Activated naive CD8-positive, alpha-beta T cell (primary cell): ENCODE measurements at regions not wholly inside any gene's neighbourhood (a gene's known extent, or its start where the extent isn't known, plus 50 kb on each side); places are given as distances from the start of the nearest gene placed in this dataset.
"Not testable (repeated sequence)": the region's sequence is repeated elsewhere in the genome, so short reads cannot be mapped to it uniquely, and the experiment has no call there.

Experiments
- H3K27ac Mint-ChIP-seq: one replicate; pipeline ENCODE4 v1.8.0; 2021; ENCODE audit warnings: mixed read lengths
- H3K27me3 Mint-ChIP-seq: one replicate; pipeline ENCODE4 v1.8.0; 2021; ENCODE audit warnings: mixed read lengths
- H3K36me3 Mint-ChIP-seq: one replicate; pipeline ENCODE4 v1.8.0; 2021; ENCODE audit warnings: mixed read lengths
- H3K4me1 Mint-ChIP-seq: one replicate; pipeline ENCODE4 v1.8.0; 2021; ENCODE audit warnings: low read depth, mixed read lengths
- H3K4me3 Mint-ChIP-seq: one replicate; pipeline ENCODE4 v1.8.0; 2021; ENCODE audit warnings: mild to moderate bottlenecking, mixed read lengths
- H3K9me3 Mint-ChIP-seq: one replicate; pipeline ENCODE4 v1.8.0; 2021; ENCODE audit warnings: low read depth, mixed read lengths

DNA sequence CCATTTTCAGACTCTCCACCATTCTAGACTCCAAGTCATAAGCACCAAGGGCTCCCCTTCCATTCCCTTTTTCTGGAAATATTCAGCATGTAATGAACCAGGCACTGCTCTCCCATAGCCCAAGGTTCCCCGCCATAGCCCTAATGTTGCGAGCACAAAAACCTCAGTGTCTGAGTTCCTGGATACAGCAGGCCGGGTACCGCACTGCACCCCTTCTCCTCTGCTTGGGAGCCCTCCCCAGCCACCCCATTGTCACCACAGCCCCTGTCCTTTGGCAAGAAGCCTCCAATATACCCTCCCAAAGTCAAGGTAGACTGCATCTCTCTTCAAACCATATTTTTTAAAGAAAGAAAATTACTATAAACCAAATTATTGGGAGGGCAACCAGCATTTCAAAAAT is 1341.1 kb downstream of the BRD1 start:
- H3K36me3 Mint-ChIP-seq = no peaks in the 10 kb centered on the region
- no peak overlapping the region for H3K27ac Mint-ChIP-seq
- no peak overlapping the region for H3K4me3 Mint-ChIP-seq
- no peaks in the 10 kb centered on the region for H3K4me1 Mint-ChIP-seq
- H3K27me3 Mint-ChIP-seq = peaks cover 14% of the 10 kb centered on the region
- no peaks in the 10 kb centered on the region for H3K9me3 Mint-ChIP-seq

DNA sequence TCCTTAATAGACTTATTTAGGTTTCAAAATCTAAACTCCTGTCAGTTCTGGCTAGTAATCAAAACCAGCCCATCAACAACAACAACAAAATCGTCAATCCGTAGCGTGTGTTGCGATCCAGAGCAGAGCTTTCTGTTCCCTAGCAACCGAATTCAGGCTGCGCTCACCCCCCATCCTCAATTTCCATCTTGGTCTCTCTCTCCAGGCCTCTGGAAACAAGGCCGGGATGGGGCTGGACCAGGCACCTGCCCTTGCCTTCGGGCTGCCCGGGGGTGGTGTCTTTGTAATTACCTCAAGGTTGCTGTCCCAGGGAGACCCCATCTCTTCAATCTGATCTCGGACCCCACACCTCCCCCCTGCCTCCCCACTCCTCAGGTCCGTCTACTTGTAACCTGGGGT is 1341.5 kb downstream of the BRD1 start:
- Mint-ChIP-seq H3K4me1 (no peaks in the 10 kb centered on the region), H3K27me3 (peaks cover 14% of the 10 kb centered on the region), H3K9me3 (no peaks in the 10 kb centered on the region), H3K4me3 (no peak overlapping the region), H3K36me3 (no peaks in the 10 kb centered on the region), H3K27ac (no peak overlapping the region)

DNA sequence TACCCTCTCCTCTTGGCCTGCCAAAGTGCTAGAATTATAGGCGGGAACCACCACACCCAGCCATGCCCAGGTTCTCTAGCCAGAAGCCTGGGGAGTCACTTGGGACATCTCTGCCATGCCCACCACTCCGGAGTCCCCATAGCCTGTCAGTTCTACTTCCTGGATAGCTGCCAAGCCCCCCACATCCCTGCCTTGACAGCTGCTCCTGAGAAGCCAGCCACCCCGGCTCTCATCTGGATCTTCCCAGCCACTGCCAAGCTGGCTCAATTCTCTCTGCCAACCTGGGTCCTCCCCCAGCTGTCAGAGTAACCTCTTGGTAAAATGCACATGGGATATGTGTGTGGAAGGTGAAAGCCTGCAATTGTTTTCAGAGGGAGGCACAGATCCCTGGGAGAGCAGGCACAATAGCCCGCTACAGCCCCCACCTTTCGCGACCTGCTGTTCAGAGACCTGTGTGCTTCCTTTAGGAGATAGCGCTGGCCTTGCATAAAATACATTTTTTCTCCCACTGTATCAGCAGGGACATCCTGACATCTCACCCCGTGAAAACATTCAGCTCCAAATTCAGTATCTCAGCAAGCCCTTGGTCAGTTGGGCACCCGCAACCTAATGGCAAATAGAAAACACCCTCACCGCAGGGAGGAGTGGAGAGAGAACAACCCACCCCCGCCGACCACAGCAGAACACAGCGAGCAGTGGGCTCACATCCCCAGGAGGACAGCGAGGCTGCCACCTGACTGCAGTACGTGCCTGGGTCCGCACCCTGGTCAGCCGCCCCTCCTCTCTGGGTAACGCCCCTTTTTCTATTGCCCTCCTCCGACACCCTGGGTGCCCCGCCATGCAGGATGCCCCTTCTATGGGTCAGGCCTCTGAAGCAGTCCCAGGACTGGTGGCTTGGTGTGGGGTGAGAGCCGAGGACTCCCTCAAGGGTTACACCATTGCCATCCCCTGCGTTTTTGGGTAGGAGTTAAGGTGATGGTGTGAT is 1342.2 kb downstream of the BRD1 start:
- no peaks in the 10 kb centered on the region for H3K4me1 Mint-ChIP-seq
- no peak overlapping the region for H3K27ac Mint-ChIP-seq
- H3K27me3 Mint-ChIP-seq = peaks cover 14% of the 10 kb centered on the region
- H3K36me3 Mint-ChIP-seq = no peaks in the 10 kb centered on the region
- no peaks in the 10 kb centered on the region for H3K9me3 Mint-ChIP-seq
- H3K4me3 Mint-ChIP-seq = no peak overlapping the region

DNA sequence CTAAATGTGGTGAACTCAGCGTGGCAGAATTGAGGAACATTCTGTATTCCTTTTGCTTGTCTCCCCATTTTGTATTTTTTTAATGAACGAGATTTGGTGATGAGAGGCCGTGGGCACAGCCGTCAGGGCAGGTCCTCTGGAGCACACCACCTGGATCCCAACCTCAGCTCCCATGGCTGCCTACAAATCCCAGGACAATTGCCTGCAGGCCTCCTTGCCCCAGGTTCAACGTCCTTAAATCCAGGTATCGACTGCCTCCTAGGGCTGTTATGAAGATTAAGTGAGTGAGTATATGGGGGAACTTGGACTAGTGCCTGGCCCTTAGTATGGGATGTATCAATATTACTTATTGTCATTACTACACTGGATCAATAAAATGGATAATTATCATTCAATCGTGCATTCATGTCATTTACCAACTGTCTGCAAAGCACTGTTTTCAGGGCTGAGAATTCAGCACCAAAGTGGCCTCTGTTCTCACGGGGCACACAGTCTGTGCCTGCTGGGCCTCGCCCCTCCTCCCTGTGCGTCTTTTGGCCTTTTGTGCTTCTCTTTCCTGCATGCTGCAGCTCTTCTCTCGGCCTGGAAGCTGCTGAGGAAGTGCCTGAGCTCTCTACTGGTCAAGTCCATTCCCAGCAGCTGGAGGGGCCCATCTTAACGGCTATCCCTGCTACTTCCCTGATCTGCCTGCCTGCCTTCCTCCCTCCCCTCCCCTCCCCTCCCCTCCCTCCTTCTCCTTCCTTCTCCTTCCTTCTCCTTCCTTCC is 1343.7 kb downstream of the BRD1 start:
- Mint-ChIP-seq H3K9me3 (no peaks in the 10 kb centered on the region), H3K4me1 (no peaks in the 10 kb centered on the region), H3K27me3 (peaks cover 14% of the 10 kb centered on the region), H3K4me3 (no peak overlapping the region), H3K36me3 (no peaks in the 10 kb centered on the region), H3K27ac (no peak overlapping the region)

DNA sequence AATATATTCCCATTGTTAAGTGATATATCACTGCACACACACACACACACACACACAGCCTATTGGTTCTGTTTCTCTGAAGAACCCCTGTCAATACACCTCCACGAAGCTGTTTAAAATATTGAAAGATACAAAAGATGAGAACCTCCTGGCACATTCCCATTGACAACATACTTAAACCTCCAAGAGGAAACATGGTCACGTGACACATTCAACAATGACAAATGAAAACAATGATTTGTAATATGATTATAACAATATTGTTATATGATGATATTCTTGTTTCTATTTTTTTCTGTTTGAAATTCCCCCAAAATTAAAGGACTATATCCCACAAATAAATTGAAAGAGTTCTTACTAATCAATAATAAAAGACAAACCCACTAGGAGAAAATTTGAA is 1344.9 kb downstream of the BRD1 start:
- Mint-ChIP-seq H3K36me3 (no peaks in the 10 kb centered on the region), H3K4me1 (no peaks in the 10 kb centered on the region), H3K4me3 (no peak overlapping the region), H3K9me3 (no peaks in the 10 kb centered on the region), H3K27ac (no peak overlapping the region), H3K27me3 (peaks cover 5% of the 10 kb centered on the region)

DNA sequence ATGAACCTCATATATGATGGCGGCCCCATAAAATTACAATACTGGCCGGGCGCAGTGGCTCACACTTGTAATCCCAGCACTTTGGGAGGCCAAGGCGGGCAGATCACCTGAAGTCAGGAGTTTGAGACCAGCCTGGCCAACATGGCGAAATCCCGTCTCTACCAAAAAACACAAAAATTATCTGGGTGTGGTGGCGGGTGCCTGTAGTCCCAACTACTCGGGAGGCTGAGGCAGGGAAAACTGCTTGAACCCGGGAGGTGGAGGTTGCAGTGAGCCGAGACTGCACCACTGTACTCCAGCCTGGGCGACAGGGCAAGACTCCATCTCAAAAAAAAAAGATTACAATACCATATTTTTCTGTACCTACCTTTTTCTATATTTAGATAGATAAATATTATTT is 1345.5 kb downstream of the BRD1 start:
- not testable (repeated sequence) for H3K9me3 Mint-ChIP-seq, H3K4me3 Mint-ChIP-seq, H3K27me3 Mint-ChIP-seq, H3K4me1 Mint-ChIP-seq, H3K36me3 Mint-ChIP-seq, H3K27ac Mint-ChIP-seq

DNA sequence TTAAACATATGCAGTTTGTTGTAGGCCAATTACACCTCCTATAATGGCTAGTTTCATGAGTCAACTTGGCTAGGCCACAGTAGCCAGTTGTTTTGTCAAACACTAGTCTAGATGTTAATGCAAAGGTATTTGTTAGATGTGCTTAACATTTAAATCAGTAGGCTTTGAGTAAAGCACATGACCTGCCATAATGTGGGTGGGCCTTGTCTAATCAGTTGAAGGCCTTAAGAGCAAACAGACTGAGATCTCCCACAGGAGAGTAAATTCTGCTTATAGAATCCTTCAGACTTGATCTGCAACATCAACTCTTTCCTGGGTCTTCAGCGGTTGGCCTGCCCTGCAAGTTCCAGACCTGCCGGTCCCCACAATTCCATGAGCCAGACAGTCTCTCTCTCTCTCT is 1345.9 kb downstream of the BRD1 start:
- Mint-ChIP-seq H3K27me3 (peaks cover 3% of the 10 kb centered on the region), H3K36me3 (no peaks in the 10 kb centered on the region), H3K9me3 (no peaks in the 10 kb centered on the region), H3K4me1 (no peaks in the 10 kb centered on the region), H3K27ac (no peak overlapping the region), H3K4me3 (no peak overlapping the region)

DNA sequence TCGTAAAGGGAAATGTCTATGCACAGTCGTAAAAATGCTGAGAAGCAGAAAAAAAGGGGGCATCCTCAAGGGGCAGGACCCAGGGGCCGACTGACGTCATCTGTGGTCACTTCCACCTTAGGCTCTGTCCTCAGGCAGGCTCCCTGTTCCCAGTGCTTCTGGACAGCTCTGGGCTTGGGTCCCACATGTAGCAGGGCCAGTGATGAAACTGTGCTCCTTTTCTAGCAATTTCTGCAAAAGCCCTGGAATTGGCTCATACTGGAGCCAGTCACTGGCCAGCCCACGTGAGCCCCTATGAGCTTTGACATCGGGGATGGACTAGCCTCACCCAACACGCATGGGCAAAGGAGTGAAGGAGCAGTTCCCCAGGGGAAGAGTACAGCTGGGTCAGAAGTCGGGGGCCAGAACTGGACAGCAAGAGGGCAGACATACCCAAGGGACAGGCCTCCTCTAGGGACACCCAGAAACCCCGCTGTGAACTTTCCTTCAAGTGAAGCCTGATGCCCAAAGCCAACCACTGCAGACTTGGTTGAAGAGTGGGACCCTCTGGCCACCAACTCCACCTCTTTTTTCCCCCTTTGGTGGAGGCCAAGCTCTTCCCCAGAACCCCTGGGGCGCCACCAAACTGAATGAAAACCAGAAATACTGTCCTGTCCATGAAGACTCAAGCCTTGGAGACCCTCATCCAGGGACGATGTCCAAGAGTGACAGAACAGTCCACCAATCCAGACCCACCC is 1349.0 kb downstream of the BRD1 start:
- Mint-ChIP-seq H3K4me1 (no peaks in the 10 kb centered on the region), H3K27ac (no peak overlapping the region), H3K9me3 (no peaks in the 10 kb centered on the region), H3K27me3 (peaks cover 4% of the 10 kb centered on the region), H3K4me3 (no peak overlapping the region), H3K36me3 (no peaks in the 10 kb centered on the region)

DNA sequence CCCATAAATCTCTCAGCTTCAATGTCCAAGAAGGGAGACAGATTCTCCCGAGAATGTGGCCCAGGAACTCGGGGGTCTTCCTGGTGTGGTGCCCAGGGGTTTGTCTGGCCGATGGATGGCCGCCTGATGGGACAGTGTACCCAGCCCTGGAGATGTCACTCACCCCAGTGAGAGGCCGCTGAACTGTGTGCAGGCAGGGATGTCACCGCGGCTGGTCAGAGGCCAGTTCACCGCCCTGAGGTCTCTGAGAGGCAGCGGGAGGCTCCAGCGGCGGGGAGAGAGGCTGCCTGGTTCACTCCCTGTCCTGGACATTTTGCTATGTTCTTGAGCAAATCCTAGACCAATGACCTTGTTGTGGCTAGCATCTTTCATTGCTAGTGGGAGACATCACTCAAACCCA is 1349.5 kb downstream of the BRD1 start:
- H3K4me1 Mint-ChIP-seq = no peaks in the 10 kb centered on the region

DNA sequence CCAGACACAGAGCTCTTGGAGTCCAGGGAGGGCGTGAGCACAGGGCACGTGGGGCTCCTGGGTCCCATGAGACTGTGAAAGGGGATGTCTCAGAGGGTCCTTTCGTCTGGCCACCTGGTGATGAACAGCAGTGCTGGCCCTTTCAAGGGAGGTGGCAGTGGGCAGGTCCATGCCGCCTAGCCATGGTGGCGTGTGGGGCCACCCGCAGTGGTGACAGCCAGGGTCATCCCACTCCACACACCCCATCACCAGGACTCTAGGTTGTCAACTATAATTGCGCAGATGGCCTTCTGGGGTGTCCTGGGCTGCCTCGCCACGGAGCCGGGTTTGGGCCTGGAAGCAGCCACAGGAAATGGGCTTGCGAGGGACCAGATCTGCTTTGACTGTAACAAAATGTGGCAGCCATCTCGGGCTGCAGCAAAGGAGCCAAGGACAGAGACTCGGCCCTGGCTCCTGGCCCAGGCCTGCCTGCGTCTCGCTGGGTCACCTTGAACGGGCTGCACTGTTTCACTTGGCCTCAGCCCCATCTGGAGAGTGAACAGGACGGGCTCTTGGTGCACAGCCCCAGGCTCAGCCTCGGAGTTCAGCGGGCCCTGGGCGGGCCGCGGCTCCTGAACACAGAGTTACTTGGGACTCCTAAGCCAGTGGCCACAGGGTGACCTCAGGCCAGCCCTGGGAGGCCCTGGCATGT is 1350.5 kb downstream of the BRD1 start:
- Mint-ChIP-seq H3K4me3 (no peak overlapping the region), H3K36me3 (no peaks in the 10 kb centered on the region), H3K27ac (no peak overlapping the region), H3K9me3 (no peaks in the 10 kb centered on the region), H3K4me1 (no peaks in the 10 kb centered on the region), H3K27me3 (peaks cover 7% of the 10 kb centered on the region)

More for the DNA sequence above, 1349.5 kb downstream of the BRD1 start:
- Mint-ChIP-seq H3K4me3 (no peak overlapping the region), H3K36me3 (no peaks in the 10 kb centered on the region), H3K27me3 (peaks cover 4% of the 10 kb centered on the region), H3K27ac (no peak overlapping the region), H3K9me3 (no peaks in the 10 kb centered on the region)

DNA sequence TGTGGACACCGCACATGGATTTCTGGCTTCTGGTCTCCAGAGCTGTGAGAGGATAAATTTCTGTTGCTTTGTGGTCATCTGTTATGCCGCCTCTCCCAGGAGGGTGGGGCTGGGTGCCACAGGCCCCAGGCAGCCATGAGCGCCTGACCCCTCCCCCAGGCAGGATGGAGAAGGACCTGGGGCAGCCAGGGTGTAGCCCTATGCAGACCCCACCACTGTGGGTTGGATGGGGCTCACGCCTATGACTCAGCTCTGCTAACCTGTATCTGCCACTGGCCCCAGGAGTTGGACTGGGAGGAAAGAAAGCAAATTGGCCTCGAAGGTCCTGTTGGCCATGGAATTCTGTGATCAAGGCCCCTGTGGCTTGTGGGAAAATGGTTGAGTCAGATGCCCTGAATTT is 1351.1 kb downstream of the BRD1 start:
- no peak overlapping the region for H3K4me3 Mint-ChIP-seq
- H3K36me3 Mint-ChIP-seq = no peaks in the 10 kb centered on the region
- H3K9me3 Mint-ChIP-seq = no peaks in the 10 kb centered on the region
- no peaks in the 10 kb centered on the region for H3K4me1 Mint-ChIP-seq
- H3K27me3 Mint-ChIP-seq = peaks cover 7% of the 10 kb centered on the region
- H3K27ac Mint-ChIP-seq = no peak overlapping the region

DNA sequence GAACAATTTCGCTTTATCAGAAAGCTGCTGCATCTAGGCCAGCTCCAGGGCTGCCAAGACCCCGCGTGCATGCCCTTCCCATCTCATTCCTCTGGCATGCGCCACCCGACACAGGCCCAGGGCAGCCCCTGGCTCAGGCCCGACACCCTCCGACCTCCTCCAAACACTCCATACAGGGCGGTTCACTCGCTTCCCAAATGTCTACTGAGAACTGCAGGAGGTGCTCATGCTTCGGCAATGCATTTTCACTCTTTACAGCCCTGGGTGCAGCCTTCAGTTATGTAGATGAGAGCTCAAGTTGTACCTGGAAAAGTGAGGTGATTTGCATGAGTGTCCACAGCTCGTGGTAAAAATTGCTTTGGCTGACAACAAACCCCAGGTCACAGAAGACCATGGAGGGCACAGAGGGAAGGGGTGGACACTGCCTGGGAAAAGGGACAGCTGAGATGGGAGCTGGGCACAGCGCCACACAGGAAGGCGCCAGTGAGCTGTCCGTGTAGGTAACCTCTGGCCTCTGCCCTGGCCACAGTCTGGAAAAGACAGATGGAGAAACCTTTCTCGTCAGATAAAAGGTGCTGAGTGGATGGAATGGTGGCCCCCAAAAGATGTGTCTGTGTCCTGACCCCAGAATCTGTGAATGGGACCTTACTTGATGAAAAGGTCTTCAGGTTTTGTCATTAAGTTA is 1351.9 kb downstream of the BRD1 start:
- Mint-ChIP-seq H3K4me3 (no peak overlapping the region), H3K27ac (no peak overlapping the region), H3K9me3 (no peaks in the 10 kb centered on the region), H3K4me1 (no peaks in the 10 kb centered on the region), H3K27me3 (peaks cover 7% of the 10 kb centered on the region), H3K36me3 (no peaks in the 10 kb centered on the region)

DNA sequence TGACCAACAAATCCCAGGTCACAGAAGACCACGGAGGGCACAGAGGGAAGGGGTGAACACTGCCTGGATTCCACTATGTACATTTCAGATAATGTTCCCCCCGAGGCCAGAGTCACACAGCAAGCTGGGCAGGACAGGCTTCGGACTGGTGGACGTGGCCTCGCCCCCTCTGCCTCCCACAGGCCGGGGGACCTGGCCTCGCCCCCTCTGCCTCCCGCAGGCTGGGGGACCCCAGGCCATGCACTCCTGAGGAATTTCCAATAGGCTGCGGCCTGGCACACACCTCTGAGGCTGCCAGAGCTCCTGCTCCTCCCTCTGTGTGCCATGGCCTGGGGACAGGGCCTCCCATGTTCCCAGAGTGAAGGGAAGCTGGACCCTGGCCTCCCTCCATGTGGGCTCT is 1352.8 kb downstream of the BRD1 start:
- Mint-ChIP-seq H3K4me1 (no peaks in the 10 kb centered on the region), H3K27ac (no peak overlapping the region), H3K27me3 (peaks cover 7% of the 10 kb centered on the region), H3K4me3 (no peak overlapping the region), H3K36me3 (no peaks in the 10 kb centered on the region), H3K9me3 (no peaks in the 10 kb centered on the region)

DNA sequence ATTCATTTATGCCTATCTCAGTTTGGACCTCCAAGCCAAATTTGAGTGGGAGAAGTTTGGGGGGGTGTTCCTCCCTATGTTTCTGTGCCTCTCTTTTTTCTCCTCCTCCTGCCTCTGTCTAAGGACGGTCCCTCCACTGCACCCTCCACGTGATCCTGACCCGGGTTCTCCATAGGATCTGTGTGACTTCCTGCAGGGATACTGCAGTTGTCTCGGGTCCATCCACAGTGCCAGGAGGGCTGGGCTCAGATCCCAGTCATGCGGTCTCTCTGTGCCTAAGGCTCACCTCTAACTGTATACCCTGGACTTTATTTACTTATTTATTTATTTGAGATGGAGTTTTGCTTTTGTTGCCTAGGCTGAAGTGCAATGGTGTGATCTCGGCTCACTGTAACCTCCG is 1354.5 kb downstream of the BRD1 start:
- Mint-ChIP-seq H3K4me1 (no peaks in the 10 kb centered on the region), H3K4me3 (no peak overlapping the region), H3K36me3 (no peaks in the 10 kb centered on the region), H3K9me3 (no peaks in the 10 kb centered on the region), H3K27ac (no peak overlapping the region), H3K27me3 (peaks cover 7% of the 10 kb centered on the region)
